Endothelial cell (in vitro differentiated cells): ENCODE measurements at regions not wholly inside any gene's neighbourhood (a gene's known extent, or its start where the extent isn't known, plus 50 kb on each side); places are given as distances from the start of the nearest gene placed in this dataset.
"Not testable (repeated sequence)": the region's sequence is repeated elsewhere in the genome, so short reads cannot be mapped to it uniquely, and the experiment has no call there.

ENCODE experiments used
- DNase-seq: peaks from one replicate; pipeline ENCODE4 v3.0.0; 2021; ENCODE audit warnings: low spot score
- H3K27ac Mint-ChIP-seq: one replicate; pipeline ENCODE4 v1.8.0; 2021; ENCODE audit warnings: mixed read lengths, inconsistent platforms; ENCODE audit not compliant: unreplicated experiment
- H3K27me3 Mint-ChIP-seq: one replicate; pipeline ENCODE4 v1.8.0; 2021; ENCODE audit warnings: mild to moderate bottlenecking, moderate library complexity, mixed read lengths, inconsistent platforms; ENCODE audit not compliant: unreplicated experiment
- H3K36me3 Mint-ChIP-seq: one replicate; pipeline ENCODE4 v1.8.0; 2021; ENCODE audit warnings: mild to moderate bottlenecking, low read depth, mixed read lengths, inconsistent platforms; ENCODE audit not compliant: unreplicated experiment
- H3K4me1 Mint-ChIP-seq: one replicate; pipeline ENCODE4 v1.8.0; 2021; ENCODE audit warnings: mild to moderate bottlenecking, mixed read lengths, inconsistent platforms; ENCODE audit not compliant: unreplicated experiment
- H3K4me3 Mint-ChIP-seq: one replicate; pipeline ENCODE4 v1.8.0; 2021; ENCODE audit warnings: mild to moderate bottlenecking, mixed read lengths, inconsistent platforms; ENCODE audit not compliant: unreplicated experiment
- H3K9me3 Mint-ChIP-seq: one replicate; pipeline ENCODE4 v1.8.0; 2021; ENCODE audit warnings: mixed read lengths, inconsistent platforms; ENCODE audit not compliant: unreplicated experiment
- TF ChIP-seq, protein P1 (sequence below): fragments of 200-600 bp; sonication (generic); IDR thresholded peaks from one replicate; pipeline ENCODE4 v1.5.0; 2021; ENCODE audit warnings: antibody characterized with exemption; ENCODE audit not compliant: unreplicated experiment

GRCh38 chr14:106166232-106166631 lies 639.8 kb downstream of the TMEM121 start:
- DNase-seq: no peak
- Mint-ChIP-seq H3K4me3 (no peak overlapping the region), H3K36me3 (peaks cover 13% of the 10 kb centered on the region), H3K27ac (no peak overlapping the region), H3K4me1 (no peaks in the 10 kb centered on the region), H3K9me3 (peaks cover 55% of the 10 kb centered on the region), H3K27me3 (peaks cover 5% of the 10 kb centered on the region)
- TF ChIP-seq, protein P1, sequence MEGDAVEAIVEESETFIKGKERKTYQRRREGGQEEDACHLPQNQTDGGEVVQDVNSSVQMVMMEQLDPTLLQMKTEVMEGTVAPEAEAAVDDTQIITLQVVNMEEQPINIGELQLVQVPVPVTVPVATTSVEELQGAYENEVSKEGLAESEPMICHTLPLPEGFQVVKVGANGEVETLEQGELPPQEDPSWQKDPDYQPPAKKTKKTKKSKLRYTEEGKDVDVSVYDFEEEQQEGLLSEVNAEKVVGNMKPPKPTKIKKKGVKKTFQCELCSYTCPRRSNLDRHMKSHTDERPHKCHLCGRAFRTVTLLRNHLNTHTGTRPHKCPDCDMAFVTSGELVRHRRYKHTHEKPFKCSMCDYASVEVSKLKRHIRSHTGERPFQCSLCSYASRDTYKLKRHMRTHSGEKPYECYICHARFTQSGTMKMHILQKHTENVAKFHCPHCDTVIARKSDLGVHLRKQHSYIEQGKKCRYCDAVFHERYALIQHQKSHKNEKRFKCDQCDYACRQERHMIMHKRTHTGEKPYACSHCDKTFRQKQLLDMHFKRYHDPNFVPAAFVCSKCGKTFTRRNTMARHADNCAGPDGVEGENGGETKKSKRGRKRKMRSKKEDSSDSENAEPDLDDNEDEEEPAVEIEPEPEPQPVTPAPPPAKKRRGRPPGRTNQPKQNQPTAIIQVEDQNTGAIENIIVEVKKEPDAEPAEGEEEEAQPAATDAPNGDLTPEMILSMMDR: no peak

- no peak for DNase-seq
- Mint-ChIP-seq H3K27ac (no peak overlapping the region), H3K4me1 (no peaks in the 10 kb centered on the region), H3K27me3 (peaks cover 5% of the 10 kb centered on the region), H3K36me3 (peaks cover 13% of the 10 kb centered on the region), H3K4me3 (no peak overlapping the region), H3K9me3 (peaks cover 53% of the 10 kb centered on the region)
- TF ChIP-seq, protein P1: no peak
These were observed 640.3 kb downstream of the TMEM121 start for GRCh38 chr14:106166650-106167204.

DNA sequence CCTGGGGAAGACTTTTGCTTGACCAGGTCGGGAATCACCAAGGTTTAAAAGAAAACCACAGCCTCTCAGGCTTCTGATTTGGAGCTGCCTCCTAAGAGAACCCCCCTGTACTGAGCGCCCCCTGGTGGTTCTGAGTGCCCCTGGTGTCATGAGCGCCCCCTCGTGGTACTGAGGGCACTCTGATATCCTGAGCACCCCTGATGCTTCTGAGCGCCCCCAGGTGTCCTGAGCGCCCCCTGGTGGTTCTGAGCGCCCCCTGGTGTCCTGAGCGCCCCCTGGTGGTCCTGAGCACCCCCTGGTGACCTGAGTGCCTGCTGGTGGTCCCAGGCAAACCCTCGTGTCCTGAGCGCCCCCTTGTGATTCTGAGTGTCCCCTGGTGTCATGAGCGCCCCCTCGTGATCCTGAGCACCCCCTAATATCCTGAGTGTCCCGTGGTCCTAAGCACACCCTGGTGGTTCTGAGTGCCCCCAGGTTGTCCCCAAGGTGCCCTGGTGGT lies 643.8 kb downstream of the TMEM121 start:
- H3K27me3 Mint-ChIP-seq, H3K4me1 Mint-ChIP-seq: not testable (repeated sequence)
- peaks cover 38% of the 10 kb centered on the region for H3K9me3 Mint-ChIP-seq

GRCh38 chr14:106174206-106174605 lies 647.8 kb downstream of the TMEM121 start:
- H3K27ac Mint-ChIP-seq: no peak overlapping the region
- no peaks in the 10 kb centered on the region for H3K4me1 Mint-ChIP-seq
- peaks cover 27% of the 10 kb centered on the region for H3K9me3 Mint-ChIP-seq
- TF ChIP-seq, protein P1: no peak
- no peak overlapping the region for H3K4me3 Mint-ChIP-seq
- DNase-seq: no peak
- no peaks in the 10 kb centered on the region for H3K27me3 Mint-ChIP-seq
- H3K36me3 Mint-ChIP-seq: no peaks in the 10 kb centered on the region

More for the DNA sequence above, 643.8 kb downstream of the TMEM121 start:
- not testable (repeated sequence) for H3K36me3 Mint-ChIP-seq, DNase-seq, H3K4me3 Mint-ChIP-seq, H3K27ac Mint-ChIP-seq

DNA sequence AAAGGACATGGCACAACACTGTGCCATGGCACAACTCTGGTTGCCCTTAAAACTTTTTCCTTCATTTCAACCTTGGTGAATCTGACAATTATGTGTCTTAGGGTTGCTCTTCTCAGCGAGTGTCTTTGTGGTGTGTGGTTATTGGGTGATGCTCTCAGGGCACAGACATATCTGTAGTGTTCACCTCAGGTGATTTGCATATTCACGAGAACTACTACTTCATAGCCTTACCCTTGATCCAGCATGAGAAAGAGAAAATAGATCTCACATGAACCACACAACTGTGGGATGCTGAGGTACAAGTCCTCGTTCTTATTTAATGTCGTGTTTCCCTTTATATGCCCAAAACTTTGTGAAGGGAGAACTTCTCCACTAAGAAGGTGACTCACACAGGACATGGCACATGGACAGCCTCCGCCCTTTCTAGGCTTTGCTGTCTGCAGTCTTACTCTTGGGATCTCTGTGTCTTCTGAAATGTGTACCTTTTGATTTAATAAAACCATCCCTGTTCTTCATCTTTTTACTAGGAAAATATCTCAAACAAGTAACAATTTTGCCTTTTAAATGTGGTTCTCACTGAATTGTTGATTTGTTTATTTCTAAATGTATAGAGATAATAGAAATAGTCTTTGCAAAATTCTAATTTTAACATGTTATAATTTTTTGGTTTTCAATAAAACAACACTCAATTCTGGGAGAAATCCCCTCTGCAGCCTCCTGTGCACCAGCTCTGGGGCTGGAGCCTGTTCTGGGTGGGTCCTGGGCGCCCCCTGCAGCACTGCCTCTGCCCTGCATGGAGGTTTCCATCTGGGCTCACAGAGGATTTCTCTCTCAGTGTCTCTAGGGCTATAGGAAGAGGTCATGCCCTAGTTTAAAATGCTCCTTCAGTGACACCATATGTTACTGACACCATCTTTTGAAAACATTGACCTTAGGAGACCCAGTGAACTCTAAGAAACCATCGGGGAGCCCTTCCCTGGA lies 651.2 kb downstream of the TMEM121 start:
- DNase-seq, H3K27me3 Mint-ChIP-seq, H3K4me3 Mint-ChIP-seq, H3K4me1 Mint-ChIP-seq, H3K36me3 Mint-ChIP-seq, H3K27ac Mint-ChIP-seq: not testable (repeated sequence)
- H3K9me3 Mint-ChIP-seq: peaks cover 28% of the 10 kb centered on the region
